Activated naive CD4-positive, alpha-beta T cell treated with anti-CD3 and anti-CD28 coated beads, Interleukin-2, amount 10 ng/mL, durations not matched to agents 7 days and 5 days (primary cell): ENCODE measurements at regions not wholly inside any gene's neighbourhood (a gene's known extent, or its start where the extent isn't known, plus 50 kb on each side); places are given as distances from the start of the nearest gene placed in this dataset.
"Not testable (repeated sequence)": the region's sequence is repeated elsewhere in the genome, so short reads cannot be mapped to it uniquely, and the experiment has no call there.

Experiments
- CTCF ChIA-PET: fragments of 350-600 bp; sonication (Branson Sonifier 250); formaldehyde crosslinking; loops from one replicate; lab custom pipeline; 2021; ENCODE audit warnings: antibody characterized with exemption; lab: Charles Lee
- DNase-seq: peaks from one replicate; pipeline ENCODE4 v3.0.0-alpha.2; 2020
- H3K27ac Mint-ChIP-seq: one replicate; pipeline ENCODE4 v1.8.0; 2021; ENCODE audit warnings: mild to moderate bottlenecking, moderate library complexity, mixed read lengths
- H3K27me3 Mint-ChIP-seq: one replicate; pipeline ENCODE4 v1.8.0; 2021; ENCODE audit warnings: mild to moderate bottlenecking, mixed read lengths
- H3K36me3 Mint-ChIP-seq: one replicate; pipeline ENCODE4 v1.8.0; 2021; ENCODE audit warnings: mixed read lengths
- H3K4me1 Mint-ChIP-seq: one replicate; pipeline ENCODE4 v1.8.0; 2021; ENCODE audit warnings: mixed read lengths
- H3K4me3 Mint-ChIP-seq: one replicate; pipeline ENCODE4 v1.8.0; 2021; ENCODE audit warnings: mild to moderate bottlenecking, moderate library complexity, mixed read lengths
- H3K9me3 Mint-ChIP-seq: one replicate; pipeline ENCODE4 v1.8.0; 2021; ENCODE audit warnings: mixed read lengths

DNA sequence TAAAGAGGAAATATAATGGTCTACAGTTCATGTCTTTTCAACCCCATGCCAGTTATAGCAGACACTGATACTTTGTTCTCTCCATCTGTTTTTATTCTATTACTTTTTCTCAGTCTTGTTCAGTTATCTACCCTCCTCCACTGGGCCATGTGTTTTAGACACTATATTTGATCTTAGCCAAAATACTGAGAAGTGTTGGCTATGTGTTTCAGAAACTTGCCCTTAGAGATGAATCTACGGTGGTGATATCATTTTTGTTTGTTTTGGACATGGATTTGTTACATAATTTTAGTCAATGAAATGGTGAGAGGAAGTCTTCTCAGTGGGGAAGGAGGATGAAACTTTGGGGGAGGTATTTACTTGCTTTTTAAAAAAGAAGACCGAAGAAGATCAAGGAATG, 211.5 kb upstream of the DDX53 start:
- DNase-seq = no peak
- no peak overlapping the region for H3K4me3 Mint-ChIP-seq
- H3K9me3 Mint-ChIP-seq = no peaks in the 10 kb centered on the region
- CTCF ChIA-PET = no interaction called here
- H3K27me3 Mint-ChIP-seq = no peaks in the 10 kb centered on the region
- no peak overlapping the region for H3K27ac Mint-ChIP-seq
- H3K4me1 Mint-ChIP-seq = no peaks in the 10 kb centered on the region
- H3K36me3 Mint-ChIP-seq = no peaks in the 10 kb centered on the region

DNA sequence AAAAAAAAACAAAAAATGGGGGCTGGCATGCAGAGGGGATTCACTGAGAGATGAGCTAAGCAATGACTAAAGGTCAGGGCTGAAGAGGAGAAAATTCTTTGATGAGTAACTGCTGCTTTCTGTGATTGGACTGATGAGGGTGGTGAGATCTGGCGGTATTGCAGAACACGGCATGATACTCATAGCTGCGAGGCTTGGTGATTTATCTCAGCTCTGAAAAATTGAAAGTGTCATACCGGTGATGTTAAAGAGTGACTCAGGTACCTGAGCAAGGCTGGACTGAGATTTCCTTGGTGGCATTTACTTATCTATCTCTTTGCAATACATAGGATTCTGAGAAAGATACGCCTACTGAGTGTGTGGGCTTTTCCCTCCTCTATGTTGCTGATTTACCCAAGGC, 204.1 kb upstream of the DDX53 start:
- H3K9me3 Mint-ChIP-seq = no peaks in the 10 kb centered on the region
- H3K4me1 Mint-ChIP-seq = no peaks in the 10 kb centered on the region
- no peak overlapping the region for H3K4me3 Mint-ChIP-seq
- DNase-seq = no peak
- CTCF ChIA-PET = no interaction called here
- H3K36me3 Mint-ChIP-seq = no peaks in the 10 kb centered on the region
- H3K27ac Mint-ChIP-seq = no peak overlapping the region
- H3K27me3 Mint-ChIP-seq = no peaks in the 10 kb centered on the region

DNA sequence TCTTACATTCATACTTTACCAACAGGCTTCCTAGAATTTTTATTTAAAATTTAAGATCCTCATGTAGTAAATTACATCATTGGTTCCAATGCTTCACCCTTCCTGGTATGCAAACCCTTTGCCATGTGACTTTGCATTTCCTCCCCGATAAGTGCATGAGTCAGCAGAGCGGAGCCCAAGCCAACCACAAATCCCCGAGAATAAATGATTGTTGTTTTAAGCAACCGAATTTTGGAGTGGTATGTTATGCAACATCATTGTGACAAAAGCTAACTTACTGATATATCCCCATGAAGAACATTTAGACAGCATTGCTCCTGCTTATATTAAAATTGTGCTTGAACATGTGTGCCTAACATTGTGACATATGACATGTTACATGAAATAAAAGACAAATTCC, 199.4 kb upstream of the DDX53 start:
- no peaks in the 10 kb centered on the region for H3K9me3 Mint-ChIP-seq
- no peak overlapping the region for H3K4me3 Mint-ChIP-seq
- H3K27me3 Mint-ChIP-seq = no peaks in the 10 kb centered on the region
- no peak overlapping the region for H3K27ac Mint-ChIP-seq
- CTCF ChIA-PET = no interaction called here
- DNase-seq = no peak
- H3K4me1 Mint-ChIP-seq = no peaks in the 10 kb centered on the region
- no peaks in the 10 kb centered on the region for H3K36me3 Mint-ChIP-seq

DNA sequence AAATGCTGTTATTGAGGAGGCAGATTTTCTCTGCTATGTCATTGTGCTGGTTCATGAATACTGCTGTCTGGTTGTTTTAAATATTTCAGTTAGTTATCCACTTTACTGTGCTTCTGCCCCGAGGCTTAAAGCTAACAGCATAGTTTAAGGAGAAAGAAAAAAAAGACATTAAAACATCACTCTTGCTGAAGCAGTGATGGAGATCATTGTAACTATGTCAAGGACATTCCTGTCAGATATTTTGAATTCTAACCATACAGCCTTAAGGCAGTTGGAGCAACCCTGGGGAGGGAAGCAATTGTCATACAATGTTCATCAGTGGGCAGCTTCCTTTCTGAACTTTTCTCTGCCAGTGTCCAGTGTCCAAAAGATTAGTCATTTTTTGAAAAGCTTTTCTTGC, 199.0 kb upstream of the DDX53 start:
- Mint-ChIP-seq H3K4me3 (no peak overlapping the region), H3K4me1 (no peaks in the 10 kb centered on the region), H3K9me3 (no peaks in the 10 kb centered on the region), H3K36me3 (no peaks in the 10 kb centered on the region), H3K27me3 (no peaks in the 10 kb centered on the region), H3K27ac (no peak overlapping the region)
- DNase-seq = no peak
- CTCF ChIA-PET = no interaction called here

DNA sequence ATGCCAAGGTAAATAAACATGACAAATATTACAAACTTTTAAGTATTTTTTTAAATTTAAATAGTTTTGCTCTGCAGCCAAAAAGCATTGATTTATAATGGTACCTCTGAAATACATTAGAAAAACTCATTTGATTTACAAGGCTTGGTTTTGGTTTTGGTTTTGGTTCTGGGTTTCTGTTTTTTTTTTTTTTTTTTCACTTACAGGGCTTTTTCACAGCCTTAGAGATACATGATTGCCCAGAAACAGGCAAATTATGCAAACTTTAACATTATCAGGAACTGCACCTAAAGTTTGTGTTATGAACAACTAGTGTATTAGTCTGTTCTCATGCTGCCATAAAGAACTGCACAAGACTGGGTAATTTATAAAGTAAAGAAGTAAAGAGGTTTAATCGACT, 196.4 kb upstream of the DDX53 start:
- H3K9me3 Mint-ChIP-seq = no peaks in the 10 kb centered on the region

DNA sequence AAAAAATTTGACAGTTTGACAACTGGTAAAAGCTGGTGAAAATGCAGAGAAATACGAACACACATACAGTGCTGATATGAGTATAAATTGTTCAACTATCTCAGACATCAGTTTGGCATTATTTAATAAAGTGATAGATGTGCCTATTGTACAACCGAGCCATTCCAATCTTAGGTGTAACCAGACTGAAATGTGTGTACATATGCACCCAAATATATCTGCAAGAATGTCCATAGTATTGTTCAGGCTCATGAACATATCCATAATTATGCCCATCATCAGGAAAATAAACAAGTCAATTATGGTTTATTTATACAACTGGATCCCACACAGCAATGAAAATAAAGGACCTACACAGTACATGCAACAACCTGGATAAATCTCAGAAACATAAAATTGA, 188.9 kb upstream of the DDX53 start:
- Mint-ChIP-seq H3K4me3 (no peak overlapping the region), H3K9me3 (no peaks in the 10 kb centered on the region), H3K36me3 (no peaks in the 10 kb centered on the region), H3K27me3 (no peaks in the 10 kb centered on the region), H3K27ac (no peak overlapping the region), H3K4me1 (no peaks in the 10 kb centered on the region)
- DNase-seq = no peak
- CTCF ChIA-PET = no interaction called here

More for the DNA sequence above, 196.4 kb upstream of the DDX53 start:
- Mint-ChIP-seq H3K27me3 (no peaks in the 10 kb centered on the region), H3K4me1 (no peaks in the 10 kb centered on the region), H3K27ac (no peak overlapping the region), H3K36me3 (no peaks in the 10 kb centered on the region), H3K4me3 (no peak overlapping the region)
- no peak for DNase-seq
- CTCF ChIA-PET = interaction anchor here (0.6 kb wide), 1 partner anchor 668 kb away, joined by 4 read pairs; no protein-coding TSS in a partner anchor

DNA sequence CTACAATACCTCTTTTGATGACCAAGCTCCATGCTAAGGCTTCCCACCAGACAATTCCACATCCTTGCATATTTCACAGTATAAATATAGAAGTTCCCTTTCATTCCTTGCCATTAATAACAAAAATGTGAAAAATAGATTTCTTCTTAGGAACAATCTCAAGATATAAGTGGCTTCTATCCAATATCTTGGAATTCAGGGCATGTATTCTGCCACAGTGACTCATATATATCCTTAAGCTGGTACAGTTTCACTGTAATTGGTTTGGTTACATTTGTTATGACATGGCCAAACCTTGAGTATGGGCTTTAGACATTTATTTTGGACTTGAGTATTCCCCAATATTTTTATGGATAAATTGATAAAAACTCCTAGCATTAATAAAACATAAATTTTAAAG, 181.7 kb upstream of the DDX53 start:
- no peaks in the 10 kb centered on the region for H3K4me1 Mint-ChIP-seq
- H3K27me3 Mint-ChIP-seq = no peaks in the 10 kb centered on the region
- no peak for DNase-seq
- H3K27ac Mint-ChIP-seq = no peak overlapping the region
- H3K9me3 Mint-ChIP-seq = no peaks in the 10 kb centered on the region
- no peak overlapping the region for H3K4me3 Mint-ChIP-seq
- no peaks in the 10 kb centered on the region for H3K36me3 Mint-ChIP-seq
- CTCF ChIA-PET = no interaction called here

DNA sequence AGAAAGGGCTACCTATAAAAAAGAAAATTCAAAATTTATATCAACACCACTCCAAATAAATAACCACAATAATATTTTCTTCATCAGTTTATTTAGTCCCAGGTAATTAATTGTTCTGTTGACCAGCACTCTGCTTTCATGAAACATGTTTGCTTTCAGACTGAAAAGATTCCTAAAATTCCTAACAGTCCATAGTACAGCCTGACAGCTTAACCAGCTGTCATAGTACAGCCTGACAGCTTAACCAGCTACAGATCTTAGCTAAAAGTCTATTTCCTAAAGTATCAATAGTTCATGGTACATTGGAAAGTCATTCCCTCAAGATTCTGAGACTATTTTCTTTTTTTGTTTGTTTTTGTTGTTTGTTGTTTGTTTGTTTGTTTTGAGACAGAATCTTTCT, 144.1 kb upstream of the DDX53 start:
- H3K4me1 Mint-ChIP-seq = no peaks in the 10 kb centered on the region
- no peaks in the 10 kb centered on the region for H3K27me3 Mint-ChIP-seq
- H3K36me3 Mint-ChIP-seq = no peaks in the 10 kb centered on the region
- no peak overlapping the region for H3K27ac Mint-ChIP-seq
- CTCF ChIA-PET = no interaction called here
- no peak overlapping the region for H3K4me3 Mint-ChIP-seq
- no peaks in the 10 kb centered on the region for H3K9me3 Mint-ChIP-seq
- DNase-seq = no peak

DNA sequence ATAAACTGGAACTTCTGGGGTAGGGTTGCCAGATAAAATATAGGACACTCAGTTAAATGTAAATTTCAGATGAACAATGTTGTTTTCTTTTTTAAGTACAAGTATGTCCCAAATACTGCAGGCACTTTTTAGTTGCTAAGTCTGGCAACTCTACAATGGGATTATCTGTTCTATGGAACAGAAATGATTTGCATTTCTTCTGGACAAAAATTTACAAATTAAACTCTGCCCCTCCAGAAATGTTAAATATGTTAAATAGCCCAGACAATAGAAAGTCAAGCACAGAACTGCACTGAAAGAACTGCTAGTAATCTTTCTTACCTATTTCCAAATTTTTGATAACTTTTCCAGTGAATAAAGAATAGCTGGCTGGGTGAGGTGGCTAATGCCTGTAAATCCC, 140.1 kb upstream of the DDX53 start:
- H3K4me1 Mint-ChIP-seq = no peaks in the 10 kb centered on the region
- CTCF ChIA-PET = no interaction called here
- no peak overlapping the region for H3K4me3 Mint-ChIP-seq
- no peaks in the 10 kb centered on the region for H3K36me3 Mint-ChIP-seq
- no peaks in the 10 kb centered on the region for H3K27me3 Mint-ChIP-seq
- DNase-seq = no peak
- H3K27ac Mint-ChIP-seq = no peak overlapping the region
- no peaks in the 10 kb centered on the region for H3K9me3 Mint-ChIP-seq

DNA sequence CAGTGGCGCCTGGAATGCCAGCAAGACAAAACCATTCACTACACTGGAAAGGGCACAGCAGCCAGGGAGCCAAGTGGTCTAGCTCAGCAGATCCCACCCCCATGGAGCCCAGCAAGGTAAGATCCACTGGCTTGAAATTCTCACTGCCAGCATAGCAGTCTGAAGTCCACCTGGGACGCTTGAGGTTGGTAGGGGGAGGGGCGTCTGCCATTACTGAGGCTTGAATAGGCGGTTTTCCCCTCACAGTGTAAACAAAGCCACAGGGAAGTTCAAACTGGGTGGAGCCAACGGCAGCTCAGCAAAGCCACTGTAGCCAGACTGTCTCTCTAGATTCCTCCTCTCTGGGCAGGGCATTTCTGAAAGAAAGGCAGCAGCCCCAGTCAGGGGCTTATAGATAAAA, 133.0 kb upstream of the DDX53 start:
- peaks cover 10% of the 10 kb centered on the region for H3K9me3 Mint-ChIP-seq
- H3K4me1 Mint-ChIP-seq, H3K36me3 Mint-ChIP-seq, CTCF ChIA-PET, H3K27me3 Mint-ChIP-seq, DNase-seq, H3K27ac Mint-ChIP-seq, H3K4me3 Mint-ChIP-seq: not testable (repeated sequence)

DNA sequence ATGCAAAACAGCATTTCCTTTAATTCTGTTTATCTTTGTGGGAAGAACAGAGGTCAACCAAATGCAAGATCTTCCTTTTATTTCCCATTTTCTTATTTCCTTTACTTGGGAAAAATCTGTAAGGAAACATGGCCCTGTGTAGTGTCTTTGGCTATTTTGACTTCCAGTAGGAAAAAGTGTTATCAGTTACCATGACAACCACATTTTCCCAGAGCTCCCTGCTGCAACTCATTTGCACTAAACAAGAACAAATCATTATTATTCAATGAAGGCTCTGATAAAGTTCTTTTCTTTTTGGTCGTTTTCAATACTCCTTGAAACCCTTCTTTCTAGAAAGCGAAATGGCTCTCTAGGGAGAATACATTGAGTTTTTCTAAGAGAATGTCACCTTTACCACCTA, 117.2 kb upstream of the DDX53 start:
- no peaks in the 10 kb centered on the region for H3K9me3 Mint-ChIP-seq
- CTCF ChIA-PET = no interaction called here
- H3K27me3 Mint-ChIP-seq = no peaks in the 10 kb centered on the region
- H3K27ac Mint-ChIP-seq = no peak overlapping the region
- no peak for DNase-seq
- no peaks in the 10 kb centered on the region for H3K36me3 Mint-ChIP-seq
- no peaks in the 10 kb centered on the region for H3K4me1 Mint-ChIP-seq
- H3K4me3 Mint-ChIP-seq = no peak overlapping the region

DNA sequence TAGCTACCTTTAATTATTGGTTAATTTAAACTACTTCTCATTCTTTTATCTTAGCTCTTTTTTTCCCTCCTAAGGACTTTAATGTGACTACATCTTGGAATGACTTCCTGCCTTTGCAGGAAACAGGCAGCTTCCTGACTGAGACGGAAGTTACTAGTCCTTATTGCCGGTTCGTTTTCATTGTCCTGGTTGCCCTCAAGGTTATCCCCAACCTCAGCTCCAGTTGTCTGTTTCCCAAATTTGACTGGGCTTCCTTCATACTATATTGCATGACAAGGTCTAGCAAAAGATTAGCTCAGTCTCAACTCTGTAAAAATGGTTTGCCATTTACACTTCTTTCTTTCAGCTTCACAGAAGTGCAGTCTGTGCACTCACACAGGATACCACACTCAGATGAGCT, 109.9 kb upstream of the DDX53 start:
- Mint-ChIP-seq H3K27ac (no peak overlapping the region), H3K36me3 (no peaks in the 10 kb centered on the region), H3K4me3 (no peak overlapping the region), H3K9me3 (no peaks in the 10 kb centered on the region), H3K4me1 (no peaks in the 10 kb centered on the region), H3K27me3 (no peaks in the 10 kb centered on the region)
- DNase-seq = no peak
- CTCF ChIA-PET = no interaction called here

DNA sequence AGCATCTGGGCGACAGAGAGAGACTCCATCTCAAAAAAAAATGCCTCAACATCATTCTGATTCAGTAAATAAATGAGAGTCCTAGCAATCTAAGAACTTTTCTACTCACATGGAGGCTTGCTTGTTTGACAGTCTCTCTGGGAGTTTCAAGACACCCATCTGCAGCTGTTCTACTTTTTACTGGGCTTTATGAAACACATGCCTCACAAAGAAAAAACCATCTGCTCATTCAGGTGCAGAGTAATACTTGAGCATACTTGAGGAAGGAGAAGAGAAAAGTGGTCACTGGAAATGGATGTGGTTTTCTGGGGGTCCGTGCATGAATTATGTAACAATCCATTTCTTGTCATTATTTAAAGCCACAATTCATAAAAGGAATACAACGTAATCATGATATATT, 87.1 kb upstream of the DDX53 start:
- Mint-ChIP-seq H3K27ac (no peak overlapping the region), H3K36me3 (no peaks in the 10 kb centered on the region), H3K27me3 (no peaks in the 10 kb centered on the region), H3K4me3 (no peak overlapping the region), H3K9me3 (no peaks in the 10 kb centered on the region), H3K4me1 (no peaks in the 10 kb centered on the region)
- DNase-seq = no peak
- CTCF ChIA-PET = no interaction called here

DNA sequence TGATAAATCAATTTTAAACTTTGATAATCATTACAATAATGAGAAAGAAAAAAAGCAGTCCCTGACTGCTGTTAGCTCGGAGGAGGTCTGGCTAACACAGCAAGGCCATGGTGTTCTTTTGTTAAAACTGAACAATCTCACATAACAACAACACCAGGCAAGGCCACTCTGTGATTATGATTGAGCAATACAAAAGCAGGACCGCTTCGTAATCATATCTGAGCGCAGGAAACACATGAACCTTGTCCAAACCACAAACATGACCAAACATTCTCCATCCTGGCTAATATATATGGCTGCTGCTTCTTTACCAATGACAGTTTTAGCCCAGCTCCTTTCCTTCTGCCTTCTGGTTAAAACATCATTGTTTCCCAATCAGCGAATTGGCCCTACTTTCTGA, 76.8 kb upstream of the DDX53 start:
- CTCF ChIA-PET = no interaction called here
- Mint-ChIP-seq H3K4me1 (no peaks in the 10 kb centered on the region), H3K9me3 (no peaks in the 10 kb centered on the region), H3K27ac (no peak overlapping the region), H3K4me3 (no peak overlapping the region), H3K27me3 (no peaks in the 10 kb centered on the region), H3K36me3 (no peaks in the 10 kb centered on the region)
- no peak for DNase-seq

DNA sequence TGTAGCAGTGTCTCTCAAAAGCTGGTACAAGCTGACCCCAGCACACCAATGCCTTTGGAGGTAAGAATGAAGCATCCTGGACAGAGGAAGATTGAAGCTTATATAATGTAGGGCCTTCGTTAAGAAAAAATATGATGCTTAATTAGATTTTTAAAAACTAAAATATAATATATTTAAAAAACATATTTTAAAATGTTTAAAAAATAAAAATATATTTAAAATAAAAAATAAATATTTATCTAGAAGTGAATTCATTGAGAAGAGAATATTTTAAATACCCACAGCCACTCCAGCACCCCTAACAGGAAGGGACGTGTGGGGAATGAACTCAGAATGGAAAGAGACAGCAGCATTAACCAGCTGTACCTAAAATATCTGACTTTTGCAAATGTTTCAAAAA, 65.1 kb upstream of the DDX53 start:
- Mint-ChIP-seq H3K4me3 (no peak overlapping the region), H3K27me3 (no peaks in the 10 kb centered on the region), H3K9me3 (no peaks in the 10 kb centered on the region), H3K4me1 (no peaks in the 10 kb centered on the region), H3K36me3 (no peaks in the 10 kb centered on the region), H3K27ac (no peak overlapping the region)
- CTCF ChIA-PET = no interaction called here
- DNase-seq = no peak

DNA sequence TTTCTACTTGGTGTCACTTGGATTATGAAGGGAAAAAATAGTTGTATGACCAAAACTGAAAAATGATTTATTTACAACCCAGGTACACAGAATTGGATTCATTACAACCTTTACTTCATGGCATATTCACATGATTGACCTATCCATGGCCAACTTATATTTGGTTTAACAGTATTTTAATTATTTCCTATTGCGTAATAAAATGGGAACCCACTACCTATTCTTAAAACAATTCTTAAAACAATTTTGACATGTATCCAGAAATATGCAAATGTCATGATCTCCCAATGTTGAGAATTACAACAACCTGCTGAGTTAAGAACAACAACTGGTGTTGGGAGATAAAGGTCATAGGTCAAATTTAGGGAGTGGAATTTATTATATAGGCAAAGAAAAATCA, 54.8 kb upstream of the DDX53 start:
- Mint-ChIP-seq H3K36me3 (no peaks in the 10 kb centered on the region), H3K27ac (no peak overlapping the region), H3K9me3 (no peaks in the 10 kb centered on the region), H3K27me3 (no peaks in the 10 kb centered on the region), H3K4me1 (no peaks in the 10 kb centered on the region), H3K4me3 (no peak overlapping the region)
- CTCF ChIA-PET = no interaction called here
- DNase-seq = no peak
